GM21526 (cell line): ENCODE measurements at regions not wholly inside any gene's neighbourhood (a gene's known extent, or its start where the extent isn't known, plus 50 kb on each side); places are given as distances from the start of the nearest gene placed in this dataset.
"Not testable (repeated sequence)": the region's sequence is repeated elsewhere in the genome, so short reads cannot be mapped to it uniquely, and the experiment has no call there.

ENCODE experiments used
- ATAC-seq: cut with Tn5 transposase; IDR thresholded peaks from one replicate; pipeline ENCODE4 v1.9.1; 2021; ENCODE audit warnings: moderate library complexity; ENCODE audit not compliant: unreplicated experiment, low FRiP score

DNA sequence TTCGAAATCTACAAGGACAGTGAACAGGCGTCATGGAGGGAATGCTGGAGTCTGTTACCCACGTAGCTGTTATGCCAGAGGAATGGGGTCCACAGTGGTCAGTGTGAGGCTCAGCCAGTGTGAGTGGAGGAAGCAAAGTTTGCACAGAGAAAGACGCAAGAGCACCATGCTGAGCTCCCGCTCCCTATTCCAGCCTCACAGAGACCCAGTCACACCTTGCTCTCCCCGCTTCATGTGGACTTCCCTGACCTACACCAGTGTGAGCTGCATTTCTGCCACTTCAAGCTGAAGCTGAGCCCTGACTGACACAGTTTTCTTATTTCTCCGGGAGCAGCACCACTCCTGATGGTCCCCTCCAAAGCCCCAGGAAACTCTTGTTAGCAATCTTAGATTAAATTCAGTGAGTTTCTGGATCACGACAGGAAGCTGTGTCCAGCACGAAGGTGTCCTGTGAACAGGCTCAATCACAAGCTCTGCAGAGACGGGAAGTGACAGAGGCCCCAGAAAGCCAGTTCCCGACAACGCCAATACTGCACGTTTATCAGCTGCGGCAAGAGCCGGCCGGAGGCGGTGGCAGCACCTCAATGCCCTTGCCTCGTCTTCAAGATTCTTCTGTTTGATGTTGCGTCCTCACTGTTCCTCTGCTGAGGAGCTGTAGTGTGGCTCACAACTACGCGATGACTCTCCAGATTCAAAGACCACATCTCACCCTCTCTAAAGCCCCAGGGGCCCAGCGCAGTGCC is 356.7 kb downstream of the ADGRD1 start:
- ATAC-seq: not testable (repeated sequence)

DNA sequence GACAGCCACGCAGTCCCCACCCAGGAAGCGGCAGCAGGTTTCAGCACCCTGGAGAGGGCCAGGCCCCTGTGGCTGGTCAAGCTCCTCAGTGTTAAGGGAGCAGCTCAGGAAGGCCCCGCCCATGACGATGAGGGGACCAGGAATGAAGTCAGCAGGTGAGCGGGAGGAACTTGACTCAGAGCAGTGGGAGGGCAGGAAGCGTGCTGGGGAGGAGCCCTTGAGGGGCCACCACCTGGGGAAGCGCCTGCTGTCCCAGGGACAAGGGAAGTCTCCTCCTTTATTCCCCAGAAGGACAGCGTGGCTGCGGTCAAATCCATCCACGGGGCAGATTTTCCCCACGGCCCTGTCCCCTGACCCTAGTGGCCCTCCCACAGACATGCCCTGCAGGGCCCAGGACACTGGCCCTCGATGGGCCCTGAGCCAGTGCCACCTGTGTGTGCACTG is 357.6 kb downstream of the ADGRD1 start:
- not testable (repeated sequence) for ATAC-seq

DNA sequence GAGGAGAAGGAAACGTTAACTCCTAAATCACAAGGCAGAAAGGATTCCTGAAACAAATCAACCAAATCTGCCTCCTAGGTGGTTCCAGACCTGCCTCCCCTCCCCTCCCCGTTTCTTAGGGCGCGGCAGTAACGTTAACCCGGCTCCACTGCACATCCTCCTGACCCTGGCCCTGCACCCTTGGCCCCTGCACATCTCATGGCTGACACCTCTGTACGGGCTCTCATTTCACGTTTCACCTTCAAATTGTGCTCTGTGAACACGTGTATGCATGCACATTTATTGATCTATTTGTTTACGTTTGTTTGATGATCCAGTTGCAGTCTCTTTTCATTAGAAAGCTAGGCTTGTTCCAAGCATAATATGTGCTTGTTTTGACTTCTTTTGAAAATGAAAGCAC is 358.1 kb downstream of the ADGRD1 start:
- ATAC-seq: no peak

DNA sequence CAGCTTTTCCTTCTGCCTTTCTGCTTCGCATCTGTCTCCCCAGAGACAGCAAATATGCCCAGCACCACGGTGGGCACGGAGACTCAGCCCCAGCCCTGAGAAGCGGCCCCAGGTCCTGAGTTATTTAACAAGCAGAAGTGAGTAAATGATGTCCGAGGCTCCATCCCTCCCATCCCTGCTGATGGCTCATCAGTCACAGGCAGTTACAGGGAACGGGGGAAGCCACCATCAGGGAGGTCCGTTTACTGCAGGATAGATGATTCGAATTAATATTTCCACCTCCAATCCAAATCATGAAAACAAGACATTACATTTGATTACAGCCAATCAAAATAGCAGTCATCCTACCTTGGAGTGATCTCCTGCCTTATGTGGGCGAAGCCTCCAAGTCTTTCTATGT is 358.7 kb downstream of the ADGRD1 start:
- not testable (repeated sequence) for ATAC-seq

DNA sequence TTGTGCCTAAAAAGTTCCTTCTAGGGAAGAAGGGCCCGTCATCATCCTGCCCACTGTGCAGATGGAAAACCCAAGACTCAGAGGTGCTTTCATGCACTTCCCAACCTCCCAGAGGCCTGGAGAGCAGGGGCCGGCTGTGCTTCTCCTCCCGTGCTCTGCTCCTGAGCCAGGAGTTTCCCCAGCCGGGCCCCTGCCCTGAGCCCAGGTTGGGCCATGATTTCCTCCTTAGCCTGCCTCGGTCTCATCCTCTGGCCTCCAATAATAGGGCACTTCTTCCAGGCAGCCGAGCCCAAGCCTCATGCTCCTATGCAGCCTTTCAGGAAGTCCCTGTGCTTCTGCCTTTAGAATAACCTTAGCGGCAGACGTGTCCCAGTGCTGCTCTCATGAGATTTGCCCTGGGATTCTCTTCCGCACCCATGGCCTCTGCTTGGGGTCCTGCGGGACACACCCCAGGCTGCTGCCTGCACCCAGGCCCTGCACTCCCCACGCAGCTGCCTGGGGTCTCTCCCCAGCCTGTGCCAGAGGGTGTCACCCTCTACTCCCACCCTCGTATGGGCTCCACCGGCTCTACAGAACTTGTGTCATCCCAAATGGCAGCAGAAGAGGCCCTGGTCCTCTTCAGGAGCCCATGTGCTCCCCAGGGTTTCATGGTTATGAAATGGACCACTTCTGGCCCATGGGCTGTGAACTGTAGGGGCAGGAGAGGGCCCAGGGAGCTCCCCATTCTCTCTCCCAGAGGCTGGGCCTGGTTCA is 359.3 kb downstream of the ADGRD1 start:
- ATAC-seq: no peak

DNA sequence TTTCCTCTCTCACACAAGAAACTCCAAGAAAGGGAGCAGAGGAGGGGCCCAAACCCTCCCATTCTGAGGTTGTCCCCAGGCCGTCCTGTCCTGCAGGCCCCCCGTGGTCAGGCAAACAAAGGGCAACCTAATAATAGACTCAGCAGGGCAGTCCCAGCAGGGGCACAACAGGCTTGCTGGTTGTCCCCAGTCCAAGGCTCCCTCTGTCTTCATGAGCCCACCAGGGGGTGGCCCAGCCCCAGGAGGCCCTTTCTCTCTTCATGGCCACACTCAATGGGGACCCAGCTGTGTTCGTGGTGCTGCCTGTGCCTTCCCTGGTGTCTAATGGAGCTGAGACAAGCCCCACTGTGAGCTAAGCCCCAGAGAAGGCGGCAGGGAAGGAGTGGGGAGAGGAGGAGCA is 359.9 kb downstream of the ADGRD1 start:
- no peak for ATAC-seq

DNA sequence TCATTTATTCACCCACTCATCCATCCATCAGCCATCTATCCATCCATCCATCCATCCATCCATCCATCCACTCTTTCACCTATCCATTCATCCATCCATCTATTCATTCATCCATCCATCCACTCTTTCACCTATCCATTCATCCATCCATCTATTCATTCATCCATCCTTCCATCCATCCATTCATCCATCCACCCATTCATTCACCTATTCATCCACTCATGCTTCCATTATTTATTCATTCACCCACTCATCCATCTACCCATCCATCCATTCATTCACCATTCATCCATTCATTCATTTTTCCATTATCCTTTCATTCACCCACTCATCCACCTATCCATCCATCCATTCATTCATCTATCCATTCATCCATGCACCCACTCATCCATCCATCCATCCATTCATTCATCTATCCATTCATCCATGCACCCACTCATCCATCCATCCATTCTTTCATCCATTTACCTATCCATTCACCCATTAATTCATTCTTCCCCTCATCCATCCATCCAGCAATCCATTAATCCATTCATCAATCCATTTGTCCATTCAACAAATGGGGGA is 360.9 kb downstream of the ADGRD1 start:
- no peak for ATAC-seq

DNA sequence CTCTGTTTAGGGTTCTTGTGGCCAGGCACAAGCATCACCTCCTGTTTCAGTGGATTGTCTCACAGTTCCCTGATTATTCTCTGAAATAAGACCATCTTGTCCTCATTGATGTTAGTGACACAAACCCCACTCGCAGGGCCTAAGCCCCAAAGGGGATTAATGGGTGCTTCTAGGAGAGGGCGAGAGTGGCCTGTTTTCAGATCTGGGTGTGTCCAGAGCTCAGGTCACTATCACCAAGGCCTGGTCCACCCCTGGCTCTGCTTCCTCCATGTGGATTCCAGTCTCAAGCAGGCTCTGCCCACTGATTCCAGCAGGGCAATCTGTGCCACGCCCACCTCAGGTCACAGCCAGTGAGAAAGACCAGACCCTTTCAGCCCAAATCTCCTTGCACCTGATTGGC is 361.9 kb downstream of the ADGRD1 start:
- ATAC-seq: no peak

DNA sequence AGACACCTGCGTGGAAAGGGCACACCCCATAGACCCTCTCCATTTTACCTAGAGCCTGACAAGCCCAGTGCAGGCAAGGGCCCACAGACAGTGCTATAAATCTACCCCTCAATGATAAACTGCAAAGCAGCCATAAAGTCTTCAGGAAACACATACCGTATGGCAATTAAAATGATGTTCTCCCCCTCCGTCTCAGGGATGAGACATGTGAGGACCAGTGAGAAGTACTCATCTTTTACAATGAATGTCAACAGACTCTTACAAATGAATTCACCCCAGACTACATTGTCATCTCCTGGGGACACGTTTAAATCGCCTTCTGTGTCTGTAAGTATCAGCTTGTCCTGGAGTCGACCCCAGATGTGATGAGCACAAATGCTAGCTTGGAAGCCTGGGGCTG is 362.7 kb downstream of the ADGRD1 start:
- ATAC-seq: no peak

DNA sequence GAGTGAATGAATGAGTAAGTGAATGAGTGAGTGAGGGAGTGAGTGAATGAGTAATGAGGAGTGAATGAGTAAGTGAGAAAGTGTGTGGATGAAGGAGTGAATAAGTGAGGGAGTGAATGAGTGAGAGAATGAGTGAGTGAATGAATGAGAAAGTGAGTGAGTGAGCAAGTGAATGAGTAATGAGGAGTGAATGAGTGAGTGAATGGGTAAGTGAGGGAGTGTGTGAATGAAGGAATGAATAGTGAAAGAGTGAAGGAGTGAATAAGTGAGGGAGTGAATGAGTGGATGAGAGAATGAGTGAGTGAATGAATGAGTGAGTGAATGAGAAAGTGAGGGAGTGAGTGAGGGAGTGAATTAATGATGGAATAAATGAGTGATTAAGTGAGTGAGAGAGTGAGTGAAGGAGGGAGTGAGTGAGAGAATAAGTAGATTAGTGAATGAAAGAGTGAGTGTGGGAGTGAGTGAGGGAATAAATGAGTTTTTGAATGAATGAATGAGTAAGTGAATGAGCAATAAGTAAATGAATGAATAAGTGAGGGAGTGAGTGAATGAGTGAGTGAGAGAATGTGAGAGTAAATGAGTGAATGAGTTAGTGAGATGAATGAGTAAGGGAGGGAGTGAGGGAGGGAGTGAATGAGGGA is 364.5 kb downstream of the ADGRD1 start:
- ATAC-seq: no peak

DNA sequence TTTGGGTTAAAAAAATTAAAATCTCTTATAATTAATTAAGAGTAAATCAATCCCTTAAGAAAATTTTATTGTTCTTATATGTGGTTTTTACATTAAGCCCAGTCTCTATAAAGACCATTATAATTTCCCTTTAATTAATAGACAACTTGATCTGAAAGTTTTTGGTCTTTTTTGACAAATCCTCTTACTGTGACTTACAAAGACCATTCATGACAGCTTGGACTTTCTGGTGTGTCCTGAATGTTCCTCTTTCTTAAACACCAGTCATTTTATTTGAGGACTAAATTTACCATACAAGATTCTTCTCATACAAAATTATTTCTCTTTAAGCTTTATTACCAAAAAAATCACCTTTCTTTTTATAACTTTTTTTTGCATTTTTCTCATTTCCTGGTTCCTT is 368.3 kb downstream of the ADGRD1 start:
- ATAC-seq: no peak

DNA sequence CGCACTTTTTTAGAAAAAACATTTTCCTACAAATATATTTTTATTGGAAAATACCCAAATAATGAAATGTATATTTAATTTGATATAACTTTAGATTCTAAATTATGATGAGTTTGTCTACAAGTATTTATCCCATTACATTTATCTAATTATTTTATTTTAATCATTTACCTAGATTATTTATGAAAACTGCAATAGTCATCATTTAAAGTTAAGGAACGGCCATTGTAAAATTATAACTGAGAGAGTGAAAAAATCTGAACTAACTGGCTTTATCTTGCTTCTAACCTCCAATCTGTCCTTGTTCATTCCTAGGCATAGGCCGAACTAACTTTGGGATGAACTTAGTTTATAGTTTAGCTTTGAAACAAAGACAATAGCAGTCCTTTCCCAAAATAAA is 368.8 kb downstream of the ADGRD1 start:
- not testable (repeated sequence) for ATAC-seq

DNA sequence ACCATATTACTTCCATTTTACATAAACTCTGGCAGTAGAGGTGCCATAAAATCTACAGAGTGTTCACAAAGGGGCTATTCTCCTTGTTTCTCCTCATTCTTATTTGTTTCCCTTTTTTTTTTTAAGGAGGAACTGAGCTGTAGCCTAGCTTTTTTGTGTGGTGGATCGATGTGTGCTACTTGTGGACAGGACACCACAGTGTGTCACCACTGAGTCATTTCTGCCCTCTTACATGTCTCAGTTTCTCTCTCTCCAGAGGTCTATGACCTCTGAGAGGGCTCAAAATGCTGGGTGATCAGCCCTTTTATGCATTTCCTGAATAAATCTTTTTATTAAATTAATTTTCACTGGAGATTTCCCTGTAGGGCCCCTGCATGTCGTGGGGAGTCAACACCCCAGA is 370.2 kb downstream of the ADGRD1 start:
- no peak for ATAC-seq

DNA sequence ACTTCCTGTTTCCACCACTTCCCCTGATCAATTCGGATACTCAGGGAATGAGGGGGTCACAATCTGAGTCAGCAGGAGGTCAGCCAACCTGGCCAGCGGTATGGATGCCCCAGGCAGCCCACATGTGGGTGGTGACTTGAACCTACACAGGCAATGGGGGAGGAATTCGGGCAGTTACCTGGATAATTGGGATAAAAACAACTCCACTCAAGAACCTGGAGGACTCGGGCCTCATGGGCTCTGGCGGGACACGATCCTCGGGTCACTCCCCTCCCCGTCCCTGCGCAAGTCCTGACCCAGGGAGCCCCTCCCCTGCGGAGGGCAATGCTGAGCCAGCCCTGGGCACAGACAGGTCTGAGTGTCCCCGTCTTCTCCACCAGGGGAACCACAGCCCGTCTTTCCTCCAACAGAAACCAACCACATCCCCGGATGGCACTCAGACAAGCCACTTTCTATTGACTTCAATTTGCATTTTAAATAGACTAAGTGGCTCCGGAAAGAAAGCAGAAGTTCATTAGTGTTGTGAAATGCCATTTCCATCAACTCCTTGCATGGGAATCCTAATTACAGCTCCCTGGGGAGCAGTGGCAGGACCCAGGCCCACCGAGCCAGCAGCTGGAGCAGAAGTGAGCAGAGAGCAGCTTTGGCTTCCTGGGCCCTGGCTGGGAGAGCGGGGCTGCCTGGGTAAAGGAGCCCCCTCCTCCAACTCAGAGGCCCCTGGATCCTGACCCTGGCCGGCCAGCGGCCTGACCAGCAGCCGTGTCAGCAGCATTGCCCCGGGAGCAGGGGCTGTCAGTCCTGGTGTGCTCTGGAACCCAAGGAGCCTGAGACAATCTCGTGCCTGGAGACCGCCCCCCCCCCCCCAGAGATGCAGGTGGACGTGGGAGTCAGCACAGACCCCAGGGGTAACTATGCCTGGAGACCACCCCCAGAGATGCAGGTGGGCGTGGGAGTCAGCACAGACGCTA is 374.1 kb downstream of the ADGRD1 start:
- no peak for ATAC-seq

DNA sequence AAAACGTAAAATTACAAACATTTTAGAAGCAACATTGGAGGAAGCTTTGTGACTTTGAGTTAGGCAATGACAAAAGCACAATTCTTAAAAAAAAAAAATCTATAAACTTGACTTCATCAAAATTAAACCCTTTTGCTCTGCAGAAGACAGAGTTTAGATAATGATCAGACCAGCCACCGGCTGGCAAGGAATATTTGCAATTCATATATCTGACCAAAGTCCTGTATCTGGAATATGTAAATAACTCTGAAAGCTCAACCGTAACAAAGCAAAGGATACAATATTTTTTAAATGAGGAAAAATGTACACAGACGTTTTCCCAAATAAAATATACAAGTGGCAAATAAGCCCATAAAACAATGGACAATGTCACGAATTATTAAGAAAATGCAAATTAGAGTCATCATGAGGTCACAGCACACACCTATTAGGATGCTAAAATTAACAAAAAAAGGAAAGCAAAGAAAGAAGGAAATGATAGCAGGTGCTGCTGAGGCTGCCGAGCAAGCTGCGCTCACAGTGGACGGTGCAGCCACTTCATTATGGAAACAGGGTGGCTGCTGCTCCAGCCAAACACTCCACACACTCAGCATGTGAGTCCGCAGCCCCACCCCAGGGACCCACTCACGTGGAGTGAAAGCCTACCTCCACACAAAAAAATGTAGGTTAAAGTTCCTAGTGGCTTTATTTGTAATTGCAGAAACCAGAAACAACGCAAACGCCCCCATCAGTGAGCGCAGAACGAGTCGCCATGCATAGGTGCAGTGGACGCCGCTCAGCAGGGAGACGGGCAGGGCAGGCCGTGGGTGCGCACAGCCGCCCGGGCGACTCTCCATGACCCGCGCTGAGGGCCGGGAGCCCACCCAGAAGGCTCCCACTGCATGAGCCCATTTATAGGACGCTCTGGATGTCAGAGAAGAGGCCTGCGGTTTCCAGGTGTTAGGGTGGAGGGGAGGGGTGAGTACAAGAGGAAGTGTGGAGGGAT is 375.4 kb downstream of the ADGRD1 start:
- ATAC-seq: not testable (repeated sequence)

DNA sequence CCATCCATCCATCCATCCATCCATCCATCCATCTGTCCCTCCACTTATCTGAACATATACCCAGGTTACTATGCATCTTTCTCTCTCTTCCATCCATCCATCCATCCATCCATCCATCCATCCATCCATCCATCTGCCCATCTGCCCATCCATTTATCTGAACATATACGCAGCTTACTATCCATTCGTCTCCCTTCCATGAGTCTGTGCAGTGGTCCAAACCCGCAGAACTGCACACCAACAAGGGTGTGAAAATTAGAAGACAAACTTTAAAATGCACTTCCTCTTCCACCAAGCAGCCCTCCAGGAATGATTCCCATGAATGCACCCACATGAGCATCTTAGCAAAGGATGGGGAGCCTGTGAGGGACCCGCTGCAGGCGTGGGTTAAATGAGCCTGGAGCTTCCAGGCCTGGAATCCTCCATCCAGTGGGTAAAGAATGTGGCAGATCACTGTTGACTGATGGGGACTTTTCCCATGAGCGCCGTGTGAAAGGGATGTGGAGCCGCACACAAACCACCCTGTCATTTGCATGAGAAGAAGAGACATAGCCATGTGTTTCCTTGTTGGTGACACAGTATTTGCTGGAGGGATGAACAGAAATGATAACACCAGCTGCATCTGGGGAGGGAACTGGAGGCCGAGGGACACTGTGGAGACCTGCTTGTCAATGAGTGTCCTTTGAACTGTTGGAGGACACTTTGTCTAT is 376.6 kb downstream of the ADGRD1 start:
- no peak for ATAC-seq

DNA sequence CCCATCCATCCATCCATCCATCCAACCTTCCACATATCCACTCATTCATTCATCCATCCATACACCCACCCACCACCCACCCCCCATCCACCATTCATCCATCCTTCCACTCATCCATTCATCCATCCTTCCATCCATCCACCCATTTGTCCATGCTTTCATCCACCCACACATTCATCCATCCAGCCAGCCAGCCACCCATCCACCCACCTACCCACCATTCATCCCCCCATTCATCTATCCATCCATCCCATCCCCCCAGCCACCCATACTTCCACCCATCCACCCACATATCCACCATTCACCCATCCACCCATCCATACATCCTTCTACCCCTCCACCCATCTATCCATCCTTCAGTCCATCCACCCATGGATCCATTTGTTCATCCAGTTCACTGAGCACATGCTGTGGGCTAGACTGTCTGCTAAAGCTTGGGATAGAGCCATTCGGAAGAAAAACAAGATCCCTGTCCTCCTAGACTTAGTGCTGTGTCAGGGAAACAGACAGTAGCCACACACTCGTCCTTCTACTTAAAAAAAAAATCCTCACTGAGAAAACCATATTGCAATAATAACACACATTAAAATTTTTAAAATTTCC is 377.5 kb downstream of the ADGRD1 start:
- ATAC-seq: no peak

DNA sequence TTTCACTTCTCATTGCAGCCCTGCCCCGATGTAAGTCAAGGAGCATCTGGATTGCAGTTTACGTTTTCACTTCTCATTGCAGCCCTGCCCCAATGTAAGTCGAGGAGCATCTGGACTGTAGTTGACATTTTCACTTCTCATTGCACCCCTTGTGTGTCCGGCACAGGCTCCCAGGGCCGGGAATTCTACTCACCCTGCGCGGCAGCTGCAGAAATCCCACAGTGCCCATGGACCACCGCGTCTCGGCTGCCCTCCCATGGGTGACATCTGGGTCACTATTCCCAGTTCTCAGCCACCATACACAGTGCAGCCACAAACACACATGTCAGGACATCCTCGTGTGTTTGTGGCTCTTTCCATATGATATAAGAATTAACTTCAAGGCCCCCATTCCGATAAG is 378.5 kb downstream of the ADGRD1 start:
- ATAC-seq: no peak
